TTC549 (cell line): ENCODE measurements at regions not wholly inside any gene's neighbourhood (a gene's known extent, or its start where the extent isn't known, plus 50 kb on each side); places are given as distances from the start of the nearest gene placed in this dataset.
"Not testable (repeated sequence)": the region's sequence is repeated elsewhere in the genome, so short reads cannot be mapped to it uniquely, and the experiment has no call there.

Experiments
- FAIRE-seq: peaks from 2 replicates; lab custom pipeline; 2012; peaks lifted over from hg19 to GRCh38; lab: Jason Lieb, UNC

DNA sequence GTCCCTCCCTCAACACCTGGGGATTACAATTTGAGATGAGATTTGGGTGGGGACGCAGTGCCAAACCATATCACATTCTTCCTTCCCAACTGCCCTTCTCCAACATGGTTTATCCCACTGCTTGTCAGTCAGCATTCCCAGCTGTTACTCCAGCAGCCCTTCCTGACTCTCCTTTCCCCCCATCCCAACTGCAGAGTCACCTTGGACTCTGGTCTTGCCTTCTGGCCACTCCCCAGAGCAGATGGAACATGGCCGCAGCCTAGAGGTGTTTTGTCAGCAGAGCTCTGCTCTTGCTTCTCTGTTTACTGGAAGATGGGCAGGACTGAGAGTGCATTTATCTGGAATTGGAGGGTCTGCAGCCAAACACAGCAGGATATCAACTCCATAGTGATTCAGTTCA, 51.2 kb upstream of the MEX3C start:
- FAIRE-seq = no peak

DNA sequence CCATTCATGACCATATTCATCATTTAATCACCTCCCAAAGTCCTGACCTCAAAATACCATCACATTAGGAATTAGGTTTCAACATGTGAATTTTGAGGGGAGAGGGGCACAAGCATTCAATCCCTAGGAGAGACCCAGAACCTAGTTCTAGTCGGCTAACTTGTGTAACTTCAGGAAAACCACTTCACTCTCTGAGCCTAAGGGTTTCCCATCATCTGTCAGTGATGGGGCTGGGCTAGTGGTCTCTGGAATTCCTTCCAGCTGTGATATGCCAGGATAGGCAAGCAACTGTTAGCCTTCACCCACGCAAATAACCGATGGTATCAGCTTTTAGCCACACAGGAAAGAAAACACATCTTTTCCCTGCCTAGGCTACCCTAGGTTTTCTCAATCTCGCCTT, 52.5 kb upstream of the MEX3C start:
- no peak for FAIRE-seq

DNA sequence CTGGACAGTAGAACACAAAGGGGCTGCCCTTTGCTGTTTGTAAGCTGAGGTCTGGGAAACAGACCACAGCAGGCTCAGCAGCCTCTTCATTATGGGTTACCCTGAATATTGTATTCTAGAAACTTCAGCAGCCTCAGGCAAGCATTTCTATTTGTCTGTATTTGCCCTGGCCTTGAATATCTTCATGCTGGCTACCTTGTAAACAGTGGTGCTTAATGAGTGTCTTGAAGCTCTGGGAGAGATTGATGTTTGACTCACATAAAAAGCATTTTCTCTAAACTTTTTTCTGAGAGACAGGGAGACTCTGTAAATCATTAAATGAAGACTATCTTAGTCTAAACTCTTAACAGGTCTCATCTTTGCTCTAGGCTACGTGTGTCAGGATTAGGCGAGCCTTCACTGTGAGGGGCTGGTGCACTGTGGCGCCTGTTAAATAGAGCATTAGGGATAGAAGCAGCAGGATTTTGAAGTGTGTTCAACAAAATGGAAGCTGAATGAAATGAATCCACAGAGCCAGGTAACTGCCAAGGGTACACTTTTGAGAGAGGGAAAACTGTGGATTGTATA, 53.1 kb upstream of the MEX3C start:
- FAIRE-seq = no peak

DNA sequence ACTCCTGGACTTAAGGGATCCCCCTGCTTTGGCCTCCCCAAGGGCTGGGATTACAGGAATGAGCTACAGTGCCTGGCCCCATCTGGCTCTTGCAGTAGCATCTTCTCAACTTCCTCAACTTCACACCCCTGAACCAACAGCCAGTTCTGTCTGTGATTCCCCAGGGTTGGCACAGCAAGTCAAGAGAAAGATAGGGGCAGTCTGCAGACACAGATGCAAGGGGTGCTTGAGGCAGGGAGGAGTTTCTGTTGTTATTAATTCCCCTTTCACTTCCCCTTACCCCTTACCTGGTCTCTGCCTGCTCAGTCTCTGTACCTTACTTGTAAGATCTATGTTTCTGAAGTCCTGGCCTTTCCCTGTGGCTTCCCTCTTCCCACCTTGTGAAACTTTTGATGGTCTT, 54.1 kb upstream of the MEX3C start:
- FAIRE-seq = no peak

DNA sequence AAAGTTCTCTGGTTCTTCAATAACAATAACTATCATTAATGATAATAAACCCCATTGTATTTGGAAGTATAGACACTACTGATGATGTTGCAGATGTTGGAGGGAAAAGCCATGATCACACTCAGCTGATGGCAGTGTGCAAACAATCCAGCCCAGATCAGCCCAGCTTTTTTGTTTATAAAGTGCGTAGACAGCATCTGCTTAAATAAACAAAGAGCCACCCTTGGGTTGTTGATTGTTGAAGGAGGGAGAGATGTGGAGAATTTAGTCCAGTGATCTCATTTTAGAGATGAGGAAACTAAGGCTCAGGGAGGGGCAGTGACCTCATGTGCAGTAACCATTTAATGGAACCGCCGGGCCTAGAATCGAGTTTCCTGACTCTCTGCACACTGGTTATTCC, 56.0 kb upstream of the MEX3C start:
- no peak for FAIRE-seq

DNA sequence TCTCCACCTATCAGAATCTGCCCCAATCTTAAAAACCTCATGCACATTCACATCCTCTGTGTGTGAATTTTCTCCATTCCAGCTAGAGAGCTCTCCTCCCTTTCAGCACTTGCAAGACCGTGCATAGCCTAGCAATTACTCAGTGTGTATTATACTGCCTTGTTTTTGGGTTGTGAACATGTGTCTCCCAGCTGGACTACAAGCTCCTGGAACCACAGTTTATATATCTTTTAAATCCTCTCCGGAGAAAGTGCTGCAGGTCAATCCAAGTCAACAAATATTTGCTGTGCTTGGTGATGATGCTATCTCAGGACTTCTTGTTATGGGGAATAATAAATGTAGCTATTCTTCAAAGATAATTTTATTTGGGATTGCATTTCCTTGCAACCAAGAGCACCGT, 58.2 kb upstream of the MEX3C start:
- no peak for FAIRE-seq

DNA sequence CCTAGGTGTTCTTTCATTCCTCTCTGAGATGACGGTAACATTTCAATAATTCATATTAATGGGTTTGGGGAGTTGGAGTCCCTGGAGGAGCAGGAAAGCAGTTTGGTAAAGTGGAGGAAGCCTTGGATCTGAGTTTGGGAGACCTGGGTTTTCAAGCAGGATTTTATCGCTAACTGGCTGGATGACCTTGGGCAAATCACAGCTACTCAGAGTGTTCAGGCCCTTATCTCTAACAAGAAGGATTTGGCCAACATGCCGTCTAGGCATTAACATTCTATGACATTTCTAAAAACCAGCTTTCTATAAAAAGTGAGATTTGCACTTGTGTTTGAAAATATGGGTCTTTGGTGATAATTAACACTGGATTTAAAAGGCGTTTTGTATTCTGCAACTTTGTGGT, 59.7 kb upstream of the MEX3C start:
- no peak for FAIRE-seq

DNA sequence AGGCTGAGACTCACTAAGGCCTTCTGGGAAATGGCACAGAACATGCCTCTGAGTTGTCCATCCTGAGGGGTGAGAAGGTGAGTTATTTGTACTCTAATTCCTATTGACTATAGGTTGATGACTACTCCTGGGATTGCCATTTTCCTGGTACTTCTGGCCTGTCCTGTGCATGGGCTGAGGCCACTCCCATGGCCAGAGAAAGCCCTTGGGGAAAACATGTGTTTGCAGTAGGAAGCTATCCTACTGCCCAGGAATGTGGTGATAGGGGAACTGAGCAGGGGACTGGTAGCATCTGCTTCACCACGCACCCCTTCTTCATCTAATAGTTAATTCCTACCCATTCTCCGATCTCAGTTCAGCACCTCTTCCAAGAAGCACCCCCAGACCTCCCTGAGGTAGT, 62.6 kb upstream of the MEX3C start:
- FAIRE-seq = no peak

DNA sequence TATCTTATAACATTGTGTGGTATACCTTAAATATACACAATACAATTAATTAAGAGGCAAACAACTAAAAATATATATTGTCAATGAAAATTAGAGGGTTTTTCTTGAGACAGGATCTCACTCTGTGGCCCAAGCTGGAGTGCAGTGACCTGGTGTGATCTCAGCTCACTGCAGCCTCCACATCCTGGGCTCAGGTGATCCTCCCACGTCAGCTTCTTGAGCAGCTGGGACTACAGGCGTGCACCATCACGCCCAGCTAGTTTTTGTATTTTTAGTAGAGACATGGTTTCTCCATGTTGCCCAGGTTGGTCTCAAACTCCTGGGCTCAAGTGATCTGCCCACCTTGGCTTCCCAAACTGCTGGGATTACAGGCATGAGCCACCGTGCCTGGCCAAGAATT, 68.6 kb upstream of the MEX3C start:
- FAIRE-seq = not testable (repeated sequence)

DNA sequence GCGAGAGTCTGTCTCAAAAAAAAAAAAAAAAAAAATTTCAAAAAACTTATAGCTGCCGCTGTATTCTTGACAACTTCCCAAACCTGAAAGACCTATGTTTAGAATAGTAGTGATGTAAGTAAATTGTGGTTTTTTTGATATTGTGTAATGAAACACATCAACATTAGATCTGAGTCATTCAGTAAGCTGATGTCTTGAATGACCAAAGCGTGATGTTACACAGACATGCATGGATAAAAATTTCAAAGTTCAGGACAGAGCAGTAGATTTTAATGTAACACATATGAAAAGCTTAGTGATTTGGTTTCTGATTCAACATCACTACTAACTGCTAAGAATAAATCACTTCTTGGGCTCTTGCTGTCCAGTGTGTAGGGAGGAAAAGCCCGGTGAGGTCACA, 69.3 kb upstream of the MEX3C start:
- no peak for FAIRE-seq

DNA sequence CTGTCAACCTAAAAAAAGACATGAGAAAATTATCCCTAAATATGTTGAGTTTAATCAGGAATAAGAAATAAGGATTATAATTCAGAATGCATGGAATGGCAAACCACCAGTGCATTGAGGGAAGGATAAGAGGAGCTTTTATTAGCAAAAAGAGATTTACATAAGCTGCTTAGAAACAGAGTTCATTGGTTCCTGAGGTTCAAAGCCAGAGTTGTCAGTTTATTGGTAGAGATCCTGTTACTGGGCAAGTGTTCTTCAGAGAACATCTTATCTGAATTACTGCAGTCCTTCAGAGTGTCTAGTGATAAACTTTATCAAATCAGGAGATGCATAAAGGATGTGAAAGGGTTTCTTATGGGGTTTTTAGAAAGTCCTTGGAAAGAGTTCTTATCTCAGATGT, 76.0 kb upstream of the MEX3C start:
- FAIRE-seq = no peak

DNA sequence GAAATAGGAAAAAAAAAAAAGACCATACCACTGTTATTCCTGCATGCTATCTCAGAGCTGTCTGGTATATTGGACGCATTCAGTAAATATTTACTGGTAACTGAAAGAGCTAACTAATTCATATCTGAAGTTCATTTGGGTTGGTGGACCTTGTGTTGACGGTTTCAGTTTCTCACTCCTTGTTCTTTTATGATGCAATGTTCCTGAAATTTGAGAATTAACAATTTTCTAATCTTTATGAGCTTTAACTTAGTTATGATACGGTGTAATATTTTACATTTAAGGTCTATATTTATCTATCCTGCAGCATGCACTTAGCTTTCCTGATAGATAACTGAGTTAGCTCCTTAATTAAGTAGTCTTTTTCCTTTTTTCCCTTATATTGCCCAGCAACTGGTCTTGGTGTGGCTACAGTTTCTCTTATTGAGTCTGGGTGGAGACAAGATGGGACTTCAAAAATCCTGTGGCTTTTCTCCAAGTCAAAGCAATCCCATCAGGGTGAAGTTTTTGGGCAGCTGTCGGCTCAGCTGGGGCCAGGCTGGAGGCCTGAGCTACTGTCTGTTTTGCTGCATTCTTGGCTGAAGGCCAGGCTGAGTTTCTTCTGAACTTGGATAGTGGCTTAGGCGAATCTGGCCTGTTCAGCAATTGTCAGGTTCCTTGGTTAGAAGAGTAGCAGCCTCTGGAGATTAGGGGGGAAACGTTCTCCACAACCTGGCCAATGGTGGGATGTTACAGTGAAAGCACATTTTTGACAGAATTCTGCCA, 78.4 kb upstream of the MEX3C start:
- no peak for FAIRE-seq

DNA sequence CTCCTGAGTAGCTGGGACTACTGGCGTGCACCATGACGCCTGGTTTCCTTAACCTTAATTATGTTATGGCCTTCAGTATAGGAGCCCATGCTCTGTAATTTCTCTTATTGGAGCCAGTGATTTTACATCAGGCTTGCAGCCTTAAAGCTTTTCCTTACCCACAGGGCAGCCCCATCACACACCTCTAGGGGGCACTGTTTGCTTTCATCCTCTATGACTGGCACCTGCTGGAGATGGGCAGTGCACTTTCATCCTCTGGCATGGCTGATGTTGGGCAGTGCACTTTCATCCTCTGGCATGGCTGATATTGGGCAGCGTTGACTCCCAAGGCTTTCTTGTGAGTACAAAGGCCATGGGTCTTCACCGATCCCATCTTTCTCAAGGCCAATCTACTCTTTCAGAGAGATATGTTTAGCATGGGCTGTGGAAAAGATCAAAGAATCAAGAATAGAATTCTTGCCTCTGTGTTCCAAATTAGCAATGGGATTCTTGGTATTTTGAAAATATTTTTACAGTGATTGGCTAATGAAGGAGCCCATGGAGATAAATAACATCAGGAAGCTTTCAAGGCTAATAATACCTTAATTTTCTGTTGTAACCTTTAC, 80.7 kb upstream of the MEX3C start:
- FAIRE-seq = no peak

DNA sequence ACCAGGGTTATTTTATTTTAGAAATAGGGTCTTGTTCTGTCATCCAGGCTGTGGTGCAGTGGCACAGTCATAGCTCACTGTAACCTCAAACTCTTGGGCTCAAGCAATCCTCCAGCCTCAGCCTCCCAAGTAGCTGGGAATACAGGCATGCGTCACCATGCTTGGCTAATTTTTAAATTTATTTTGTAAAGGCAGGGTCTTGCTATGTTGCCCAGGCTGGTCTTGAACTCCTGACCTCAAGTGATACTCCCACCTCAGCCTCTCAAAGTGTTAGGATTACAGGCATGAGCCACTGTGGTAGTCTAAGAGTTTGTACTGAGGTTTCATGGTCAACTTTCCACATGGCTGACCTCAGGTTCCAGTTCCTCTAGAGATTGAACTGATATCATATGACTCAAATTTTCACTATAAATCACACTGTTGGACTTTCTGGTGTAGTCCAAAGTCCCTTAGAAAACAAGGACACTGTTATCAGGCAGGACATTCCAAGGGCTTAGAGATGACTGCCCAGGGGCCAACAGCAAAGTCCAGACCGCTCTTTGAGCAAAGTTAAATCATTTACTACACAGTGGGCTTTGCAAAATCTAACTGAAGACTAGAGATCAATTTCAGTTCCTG, 82.0 kb upstream of the MEX3C start:
- FAIRE-seq = no peak

DNA sequence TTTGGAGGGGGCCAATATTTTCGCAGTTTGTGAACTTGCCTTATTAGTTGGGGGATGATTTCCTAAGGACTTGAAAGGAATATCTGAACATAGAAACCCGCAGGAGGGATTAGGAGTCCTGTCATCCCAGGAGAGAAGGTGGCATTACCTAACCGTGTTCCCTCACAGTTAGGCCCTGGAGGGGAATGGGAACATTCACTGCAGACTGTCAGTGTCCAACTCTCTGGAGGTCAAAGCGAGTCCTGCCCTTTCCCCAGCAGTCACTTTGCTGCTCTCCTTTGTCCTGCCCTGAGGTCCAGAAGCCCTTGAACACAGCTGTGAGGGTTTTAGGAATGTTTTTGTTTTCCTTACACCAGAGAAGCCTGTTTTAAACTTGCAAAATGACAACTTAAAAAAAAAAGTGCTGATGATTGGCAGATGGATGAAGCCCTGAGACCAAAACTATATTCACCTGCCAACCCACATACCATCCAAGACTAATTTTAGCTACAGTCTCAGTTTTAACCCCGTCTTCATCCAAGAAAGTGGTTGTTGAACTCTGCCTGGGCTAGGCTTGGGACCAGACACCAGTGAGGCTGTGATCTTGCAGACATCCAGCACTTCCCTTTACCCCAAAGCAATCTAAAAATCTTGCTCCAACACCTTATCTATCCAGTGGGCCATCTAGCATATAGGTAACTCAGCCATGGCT, 90.5 kb upstream of the MEX3C start:
- no peak for FAIRE-seq

DNA sequence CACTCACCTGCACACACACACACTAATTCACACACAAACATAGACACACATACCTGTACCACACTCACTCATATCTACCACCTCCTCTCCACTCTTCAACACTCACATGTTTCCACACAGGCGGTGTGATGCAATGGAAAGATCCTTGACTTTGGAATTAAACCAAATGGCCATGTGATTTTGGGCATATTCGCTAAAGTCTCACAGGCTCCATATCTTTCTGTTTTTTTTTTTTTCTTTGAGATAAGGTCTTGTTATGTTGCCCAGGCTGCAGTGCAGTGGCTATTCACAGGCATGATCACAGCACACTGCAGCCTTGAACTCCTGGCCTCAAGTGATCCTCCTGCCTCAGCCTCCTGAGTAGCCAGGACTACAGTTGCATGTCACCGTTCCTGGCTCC, 91.1 kb upstream of the MEX3C start:
- no peak for FAIRE-seq

DNA sequence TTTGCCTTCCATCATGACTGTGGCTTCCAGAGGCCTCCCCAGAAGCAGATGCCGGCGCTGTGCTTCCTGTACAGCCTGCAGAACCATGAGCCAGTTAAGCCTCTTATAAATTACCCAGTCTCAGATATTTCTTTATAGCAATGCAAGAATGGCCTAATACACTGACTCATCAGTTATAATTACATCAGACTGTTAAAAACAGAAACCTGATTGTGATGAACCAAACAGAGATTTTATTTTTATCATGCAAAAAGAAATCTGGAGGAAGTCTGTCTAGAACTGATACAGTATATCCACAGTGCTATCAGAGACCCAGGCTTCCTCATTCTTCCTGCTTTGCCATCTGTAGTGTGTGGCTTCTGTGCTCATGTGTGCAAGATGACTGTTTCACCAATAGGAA, 93.4 kb upstream of the MEX3C start:
- no peak for FAIRE-seq

DNA sequence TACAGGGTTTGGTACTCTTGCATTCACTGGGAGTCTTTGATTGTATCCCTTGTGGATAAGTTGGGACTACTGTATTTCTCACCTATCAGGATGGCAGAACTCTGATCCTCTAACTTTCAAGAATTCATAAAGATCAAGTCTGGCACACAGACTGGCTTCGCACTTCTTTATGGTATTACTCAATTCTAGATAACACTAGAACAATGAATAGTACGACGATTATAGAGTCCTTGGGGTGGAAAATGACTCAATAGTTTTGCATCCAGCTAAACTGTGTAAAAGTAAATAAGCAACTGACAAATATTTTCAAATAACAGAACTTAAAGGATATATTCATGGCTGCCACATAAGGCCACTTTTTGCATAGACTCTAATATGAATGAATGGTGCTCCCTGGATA, 103.4 kb upstream of the MEX3C start:
- no peak for FAIRE-seq

DNA sequence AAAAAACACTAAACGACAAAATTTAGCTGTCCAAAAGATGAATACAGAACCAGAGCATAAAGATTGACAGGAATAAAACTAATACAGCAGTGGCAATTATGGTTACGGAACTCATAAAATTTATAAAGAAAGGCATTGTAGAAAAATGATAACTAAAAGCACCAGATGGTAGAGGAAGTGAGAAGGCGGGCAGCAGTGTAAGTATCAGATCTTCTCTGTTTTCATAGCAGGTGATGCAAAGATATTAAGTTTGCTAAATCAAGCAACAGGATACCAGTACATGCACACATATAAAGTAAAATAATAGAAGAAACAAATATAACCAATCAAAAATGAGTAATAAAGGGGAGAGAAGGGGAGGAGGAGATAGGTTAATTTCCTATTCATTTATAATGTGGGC, 103.9 kb upstream of the MEX3C start:
- no peak for FAIRE-seq

DNA sequence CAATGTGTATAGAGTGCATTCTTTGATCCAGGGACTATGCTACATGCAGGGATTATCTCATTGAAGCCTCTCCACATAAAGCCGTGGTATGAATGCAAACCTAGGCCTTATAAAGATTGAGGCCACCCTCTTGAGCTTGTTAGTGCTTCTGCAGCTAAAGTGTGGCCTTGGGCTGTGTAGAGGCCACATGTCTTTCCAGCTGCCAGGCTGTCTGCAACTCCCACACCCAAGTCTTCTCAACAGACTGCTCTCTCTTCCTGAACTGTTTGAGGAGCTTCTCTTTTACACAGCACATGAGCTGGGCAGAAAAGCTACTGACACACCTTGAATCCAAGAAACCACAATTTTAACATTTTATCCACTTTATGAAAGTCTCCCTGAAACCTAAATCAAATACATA, 119.2 kb upstream of the MEX3C start:
- FAIRE-seq = no peak

DNA sequence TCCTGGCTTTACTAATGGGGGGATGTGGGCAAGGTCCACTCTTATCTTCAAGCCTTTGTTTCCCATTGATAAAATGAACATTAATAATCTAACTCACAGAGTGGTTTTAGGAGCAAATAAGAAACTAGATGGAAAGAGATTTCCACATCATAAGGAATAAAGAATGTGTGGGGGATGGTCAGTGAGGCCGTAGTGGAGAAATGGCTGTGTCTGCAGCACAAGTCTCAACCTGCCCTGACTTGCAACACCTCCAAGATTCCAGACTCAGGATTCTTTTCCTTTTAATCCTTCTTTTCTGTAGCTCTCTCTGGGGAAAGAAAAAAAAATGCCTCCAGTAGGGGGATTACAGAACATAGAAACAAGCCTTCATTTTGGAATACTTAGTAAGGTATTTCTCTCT, 124.2 kb upstream of the MEX3C start:
- no peak for FAIRE-seq

DNA sequence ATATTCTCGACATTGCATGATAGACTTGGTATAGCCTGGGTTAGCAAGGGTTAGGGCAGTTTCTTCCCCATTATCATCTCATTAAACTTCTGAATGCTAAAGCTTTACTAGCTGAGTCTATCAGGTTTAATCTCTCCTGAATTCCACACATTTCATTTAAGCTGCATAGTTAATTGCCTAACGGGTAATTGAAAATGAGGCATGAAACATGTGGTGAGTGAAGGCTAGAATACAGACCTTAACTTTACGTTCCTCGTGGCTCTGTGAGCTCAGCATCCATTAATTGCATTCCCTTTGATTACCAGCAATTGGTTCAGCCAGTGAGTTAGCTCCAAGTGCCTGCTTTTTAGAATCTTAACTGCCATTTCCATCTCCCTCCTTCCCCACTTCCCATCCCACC, 126.5 kb upstream of the MEX3C start:
- no peak for FAIRE-seq

DNA sequence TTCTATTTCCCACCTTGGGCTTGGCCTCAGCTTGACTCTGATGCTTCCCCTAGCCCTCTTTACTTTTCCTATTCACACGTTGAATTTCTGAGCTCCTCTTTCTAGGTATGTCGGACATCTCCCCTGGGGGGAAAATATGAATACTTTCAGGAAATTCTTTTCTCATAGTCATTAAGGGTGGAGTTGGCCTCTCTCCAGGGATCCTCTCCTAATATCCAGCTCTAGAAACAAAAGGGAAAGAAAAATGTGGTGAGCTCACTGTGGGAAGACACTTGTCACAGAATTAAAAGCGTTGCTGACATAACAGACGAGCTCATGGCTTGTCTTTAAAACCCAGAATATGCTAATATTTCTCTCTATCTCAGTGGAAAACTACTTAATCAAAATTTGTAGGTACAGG, 132.7 kb upstream of the MEX3C start:
- no peak for FAIRE-seq
